GM23248 (cell line): ENCODE measurements at regions not wholly inside any gene's neighbourhood (a gene's known extent, or its start where the extent isn't known, plus 50 kb on each side); places are given as distances from the start of the nearest gene placed in this dataset.

Experiments used
- DNase-seq: peaks from one replicate; pipeline ENCODE4 v3.0.0-alpha.2; 2015
- H2AFZ ChIP-seq: fragments of 200-600 bp; sonication (generic); 2 replicates; pipeline ENCODE4 v1.6.1; 2016; ENCODE audit warnings: antibody characterized with exemption
- H3F3A ChIP-seq: fragments of 200-600 bp; sonication (generic); 2 replicates; pipeline ENCODE4 v1.6.1; 2016; ENCODE audit warnings: mild to moderate bottlenecking, antibody characterized with exemption, mixed run types; ENCODE audit not compliant: insufficient read depth
- H3K27ac ChIP-seq: fragments of 200-600 bp; sonication (generic); 2 replicates; pipeline ENCODE4 v1.5.1; 2016; ENCODE audit warnings: mild to moderate bottlenecking
- H3K27me3 ChIP-seq: fragments of 200-600 bp; sonication (generic); replicated peaks from 2 replicates; pipeline ENCODE4 v1.6.1; 2016; ENCODE audit warnings: mild to moderate bottlenecking; ENCODE audit not compliant: insufficient read depth
- H3K36me3 ChIP-seq: fragments of 200-600 bp; sonication (generic); 2 replicates; pipeline ENCODE4 v1.6.1; 2016; ENCODE audit warnings: low read depth, mild to moderate bottlenecking
- H3K4me1 ChIP-seq: fragments of 200-600 bp; sonication (generic); 2 replicates; pipeline ENCODE4 v1.6.1; 2016; ENCODE audit warnings: mild to moderate bottlenecking; ENCODE audit not compliant: insufficient read depth
- H3K4me2 ChIP-seq: fragments of 200-600 bp; sonication (generic); one replicate; pipeline ENCODE4 v1.6.1; 2016; ENCODE audit warnings: mild to moderate bottlenecking; ENCODE audit not compliant: unreplicated experiment
- H3K4me3 ChIP-seq: fragments of 200-600 bp; sonication (generic); 2 replicates; pipeline ENCODE4 v1.5.1; 2016; ENCODE audit warnings: mild to moderate bottlenecking
- H3K79me2 ChIP-seq: fragments of 200-600 bp; sonication (generic); 2 replicates; pipeline ENCODE4 v1.6.1; 2016; ENCODE audit warnings: mild to moderate bottlenecking; ENCODE audit not compliant: insufficient read depth
- H3K9ac ChIP-seq: fragments of 200-600 bp; sonication (generic); 2 replicates; pipeline ENCODE4 v1.6.1; 2016; ENCODE audit warnings: mild to moderate bottlenecking
- H3K9me2 ChIP-seq: fragments of 200-600 bp; sonication (generic); 2 replicates; pipeline ENCODE4 v1.6.1; 2016; ENCODE audit warnings: mixed run types, mild to moderate bottlenecking, moderate library complexity; ENCODE audit not compliant: insufficient read depth
- H3K9me3 ChIP-seq: fragments of 200-600 bp; sonication (generic); one replicate; pipeline ENCODE4 v1.6.1; 2017; ENCODE audit warnings: low read depth
- H4K20me1 ChIP-seq: fragments of 200-600 bp; sonication (generic); 2 replicates; pipeline ENCODE4 v1.6.0; 2016; ENCODE audit not compliant: insufficient read depth
- EZH2 ChIP-seq: fragments of 200-600 bp; sonication (generic); IDR thresholded peaks from 2 replicates; pipeline ENCODE4 v1.6.1; 2018; ENCODE audit warnings: antibody characterized with exemption, mild to moderate bottlenecking; ENCODE audit not compliant: insufficient read depth, poor library complexity, severe bottlenecking
- EZH2phosphoT487 ChIP-seq: fragments of 200-600 bp; sonication (generic); IDR thresholded peaks from 2 replicates; pipeline ENCODE4 v1.6.1; 2018; ENCODE audit warnings: antibody characterized with exemption, moderate library complexity, mild to moderate bottlenecking, low read depth; ENCODE audit not compliant: insufficient read depth
- WGBS, 2 experiments: methylation state at CpG; one replicate each; pipeline ENCODE4 v1.1.6; 2015 to 2017; ENCODE audit warnings: low lambda C conversion rate in 2 of 2, low coverage in 1 of 2; ENCODE audit errors: missing lambda C conversion rate in 2 of 2; 5-methylcytosine and 5-hydroxymethylcytosine counted together
- in situ Hi-C: fragments of 300-500 bp; cut with MboI; formaldehyde crosslinking; loops from 2 replicates; pipeline ENCODE4 v1.15.0; 2020

DNA sequence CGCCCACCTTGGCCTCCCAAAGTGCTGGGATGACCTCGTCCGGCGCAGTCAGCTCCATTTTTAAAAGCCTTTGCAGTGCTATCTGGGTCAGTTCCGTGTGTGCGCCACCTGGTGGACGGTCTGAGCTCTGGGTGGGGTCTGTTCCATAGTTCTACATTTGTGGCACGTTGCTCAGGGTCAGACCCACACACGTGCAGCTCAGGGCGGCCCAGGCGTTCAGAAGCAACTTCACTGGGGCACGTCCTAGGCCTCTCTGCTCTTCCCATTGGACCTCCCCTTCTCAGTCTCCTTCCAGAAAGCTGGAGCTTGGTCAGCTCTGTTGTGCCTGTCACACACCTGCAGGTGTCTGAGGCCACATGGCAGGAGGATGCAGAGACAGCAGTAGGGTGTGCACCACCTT is 137.9 kb downstream of the DNAJB6 start:
- no peaks in the 10 kb centered on the region for H3K4me1 ChIP-seq
- H3K36me3 ChIP-seq = no peaks in the 10 kb centered on the region
- H2AFZ ChIP-seq = no peak overlapping the region
- H3K9me3 ChIP-seq = no peaks in the 10 kb centered on the region
- H3K79me2 ChIP-seq = no peaks in the 10 kb centered on the region
- in situ Hi-C loops = no loop called here
- WGBS, 2 experiments = 26 to 33% methylated on average over 12 of the region's 12 CpGs
- no peaks in the 10 kb centered on the region for H4K20me1 ChIP-seq
- H3K4me3 ChIP-seq = no peak overlapping the region
- DNase-seq = peak; percentile 27
- no peak overlapping the region for H3K4me2 ChIP-seq
- no peaks in the 10 kb centered on the region for H3F3A ChIP-seq
- H3K27me3 ChIP-seq = no peaks in the 10 kb centered on the region
- TF ChIP-seq EZH2 = no peak
- TF ChIP-seq EZH2phosphoT487 = no peak
- no peak overlapping the region for H3K9ac ChIP-seq
- no peaks in the 10 kb centered on the region for H3K9me2 ChIP-seq
- H3K27ac ChIP-seq = no peak overlapping the region

DNA sequence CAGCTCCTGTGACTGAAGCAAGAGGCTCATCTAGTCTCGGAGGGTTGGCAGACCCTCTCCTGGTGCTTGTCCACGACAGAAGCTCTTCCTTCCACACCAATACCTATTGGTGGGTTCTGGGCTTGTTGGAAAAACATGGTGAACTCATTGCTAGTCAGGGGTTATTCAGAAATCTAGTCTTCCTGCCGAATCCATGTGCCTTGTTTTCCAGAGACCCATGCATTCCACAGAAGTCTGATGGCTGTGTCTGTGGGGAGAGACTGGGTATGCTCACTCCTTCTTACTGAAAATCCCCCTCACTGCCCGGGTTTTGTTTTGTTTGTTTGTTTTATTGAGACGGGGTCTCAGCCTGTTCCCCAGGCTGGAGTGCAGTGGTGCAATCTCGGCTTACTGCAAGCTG is 138.3 kb downstream of the DNAJB6 start:
- Histone ChIP-seq H3K9ac (no peak overlapping the region), H3K9me2 (no peaks in the 10 kb centered on the region), H3K36me3 (no peaks in the 10 kb centered on the region), H3K27me3 (no peaks in the 10 kb centered on the region), H3K4me1 (no peaks in the 10 kb centered on the region), H3K27ac (no peak overlapping the region), H3K4me2 (no peak overlapping the region), H3K9me3 (no peaks in the 10 kb centered on the region), H3K79me2 (no peaks in the 10 kb centered on the region), H3F3A (no peaks in the 10 kb centered on the region), H4K20me1 (no peaks in the 10 kb centered on the region), H2AFZ (no peak overlapping the region), H3K4me3 (no peak overlapping the region)
- 25% methylated on average over 6 of the region's 6 CpGs for WGBS, 2 experiments
- DNase-seq = no peak
- TF ChIP-seq EZH2phosphoT487 = no peak
- in situ Hi-C loops = no loop called here

DNA sequence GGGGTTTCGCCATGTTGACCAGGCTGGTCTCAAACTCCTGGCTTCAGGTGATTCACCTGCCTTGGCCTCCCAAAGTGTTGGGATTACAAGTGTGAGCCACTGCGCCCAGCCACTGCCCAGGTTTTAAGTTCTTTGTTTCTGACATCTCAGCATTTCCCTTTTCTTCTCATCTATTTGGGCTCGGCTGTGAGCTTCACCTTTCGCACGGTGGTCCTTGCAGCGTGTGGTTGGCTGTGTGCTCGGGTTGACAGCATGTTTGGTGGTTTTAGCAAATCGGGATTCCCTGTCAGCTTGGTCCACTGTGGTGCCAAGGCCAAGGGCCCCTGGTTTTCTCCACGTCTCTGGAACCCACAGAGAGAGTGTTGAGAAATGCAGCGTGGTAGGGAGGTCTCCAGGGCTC is 138.8 kb downstream of the DNAJB6 start:
- no peak for TF ChIP-seq EZH2
- no peak for TF ChIP-seq EZH2phosphoT487
- Histone ChIP-seq H3K4me1 (no peaks in the 10 kb centered on the region), H3K36me3 (no peaks in the 10 kb centered on the region), H3K4me3 (no peak overlapping the region), H3K9me3 (no peaks in the 10 kb centered on the region), H3K27me3 (no peaks in the 10 kb centered on the region), H3K9ac (no peak overlapping the region), H3F3A (no peaks in the 10 kb centered on the region), H3K27ac (no peak overlapping the region), H3K9me2 (no peaks in the 10 kb centered on the region), H3K4me2 (no peak overlapping the region), H2AFZ (no peak overlapping the region), H3K79me2 (no peaks in the 10 kb centered on the region), H4K20me1 (no peaks in the 10 kb centered on the region)
- no peak for DNase-seq
- WGBS, 2 experiments = 29 to 32% methylated on average over 10 of the region's 10 CpGs
- in situ Hi-C loops = no loop called here

- H3K27me3 ChIP-seq = no peaks in the 10 kb centered on the region
- H3K79me2 ChIP-seq = no peaks in the 10 kb centered on the region
- no peaks in the 10 kb centered on the region for H3K4me1 ChIP-seq
- H3K27ac ChIP-seq = no peak overlapping the region
- no peak overlapping the region for H3K4me3 ChIP-seq
- no peaks in the 10 kb centered on the region for H3K36me3 ChIP-seq
- 6 to 7% methylated on average over 6 to 8 of the region's 8 CpGs for WGBS, 2 experiments
- no peaks in the 10 kb centered on the region for H3F3A ChIP-seq
- in situ Hi-C loops = no loop called here
- H3K9me3 ChIP-seq = no peaks in the 10 kb centered on the region
- H3K4me2 ChIP-seq = no peak overlapping the region
- H3K9me2 ChIP-seq = no peaks in the 10 kb centered on the region
- no peak for DNase-seq
- H3K9ac ChIP-seq = no peak overlapping the region
- H4K20me1 ChIP-seq = no peaks in the 10 kb centered on the region
- TF ChIP-seq EZH2phosphoT487 = no peak
- TF ChIP-seq EZH2 = no peak
- H2AFZ ChIP-seq = no peak overlapping the region
These were observed 139.4 kb downstream of the DNAJB6 start for GRCh38 chr7:157476201-157476600.
